Upper lobe of left lung (tissue), 4 donors: ENCODE measurements at regions not wholly inside any gene's neighbourhood (a gene's known extent, or its start where the extent isn't known, plus 50 kb on each side); places are given as distances from the start of the nearest gene placed in this dataset.

Experiments
- CTCF ChIP-seq, 6 experiments: fragments of 450-650 bp in 4 of 6; fragments of 200-600 bp in 2 of 6; sonication (generic) in 2 of 6; IDR thresholded peaks; one replicate each; pipeline ENCODE4 v1.5.1; 2016 to 2019; ENCODE audit warnings: antibody characterized with exemption in 6 of 6
- POLR2A ChIP-seq, 4 donors: fragments of 450-650 bp; IDR thresholded peaks; one replicate each; pipeline ENCODE4 v1.5.1; 2016 to 2017; ENCODE audit warnings: antibody characterized with exemption in 4 of 4, mild to moderate bottlenecking in 2 of 4

GRCh38 chr2:17156086-17156485 is 362.2 kb downstream of the RAD51AP2 start:
- TF ChIP-seq CTCF (IDR thresholded peaks at IDR 0.05) (no peak), POLR2A (IDR thresholded peaks at IDR 0.05) (no peak)
